ENCODE measurements at regions not wholly inside any gene's neighbourhood (a gene's known extent, or its start where the extent isn't known, plus 50 kb on each side); places are given as distances from the start of the nearest gene placed in this dataset.
A peak's percentile ranks its signal among the peaks of the same experiment; 100 is the strongest.

- DNase-seq (ENCODE audit: low spot score) = no peak
Measured at GRCh38 chr3:30263238-30263924, 343.0 kb upstream of the TGFBR2 start.

DNA sequence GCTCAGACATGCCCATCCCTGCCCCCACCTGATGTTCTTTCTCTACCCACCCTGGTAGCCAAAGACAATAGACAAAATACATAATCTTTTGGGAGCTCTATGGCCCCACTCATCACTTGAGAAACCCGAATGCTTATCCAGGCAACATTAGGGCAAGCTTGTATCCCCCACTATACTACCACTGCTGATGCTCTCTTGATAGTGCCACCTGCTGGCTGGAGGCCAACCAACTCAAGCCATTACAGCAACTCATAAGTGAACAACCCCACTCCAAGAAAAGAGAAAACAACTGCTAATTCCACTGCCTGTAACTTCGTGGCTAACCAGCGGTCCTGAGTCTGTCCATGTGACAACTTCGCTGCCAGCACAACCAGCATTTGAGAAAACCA lies 342.5 kb upstream of the TGFBR2 start:
- no peak for DNase-seq (ENCODE audit: low spot score)

- DNase-seq (ENCODE audit: low spot score) = no peak
Measured at GRCh38 chr3:30266524-30266923, 339.9 kb upstream of the TGFBR2 start.

DNA sequence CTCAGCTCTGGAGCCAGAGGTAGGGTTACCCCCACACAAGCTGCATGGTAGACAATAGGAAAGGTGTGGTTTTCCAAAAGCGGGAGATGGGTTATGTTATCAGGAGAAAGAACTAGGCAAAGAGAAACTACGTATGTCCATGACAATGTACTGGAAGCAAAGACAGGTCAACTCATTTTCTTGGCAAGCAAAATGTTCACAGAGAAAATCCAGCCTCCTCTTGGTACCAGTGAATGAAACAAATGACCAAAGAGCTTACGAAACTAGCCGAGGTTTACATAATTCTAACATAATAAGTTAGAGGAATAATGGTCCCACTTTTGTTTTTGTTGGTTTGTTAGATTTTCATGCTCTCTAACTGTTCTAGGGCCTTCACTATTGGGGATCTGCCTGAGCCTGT lies 338.1 kb upstream of the TGFBR2 start:
- DNase-seq (ENCODE audit: low spot score) = no peak

DNA sequence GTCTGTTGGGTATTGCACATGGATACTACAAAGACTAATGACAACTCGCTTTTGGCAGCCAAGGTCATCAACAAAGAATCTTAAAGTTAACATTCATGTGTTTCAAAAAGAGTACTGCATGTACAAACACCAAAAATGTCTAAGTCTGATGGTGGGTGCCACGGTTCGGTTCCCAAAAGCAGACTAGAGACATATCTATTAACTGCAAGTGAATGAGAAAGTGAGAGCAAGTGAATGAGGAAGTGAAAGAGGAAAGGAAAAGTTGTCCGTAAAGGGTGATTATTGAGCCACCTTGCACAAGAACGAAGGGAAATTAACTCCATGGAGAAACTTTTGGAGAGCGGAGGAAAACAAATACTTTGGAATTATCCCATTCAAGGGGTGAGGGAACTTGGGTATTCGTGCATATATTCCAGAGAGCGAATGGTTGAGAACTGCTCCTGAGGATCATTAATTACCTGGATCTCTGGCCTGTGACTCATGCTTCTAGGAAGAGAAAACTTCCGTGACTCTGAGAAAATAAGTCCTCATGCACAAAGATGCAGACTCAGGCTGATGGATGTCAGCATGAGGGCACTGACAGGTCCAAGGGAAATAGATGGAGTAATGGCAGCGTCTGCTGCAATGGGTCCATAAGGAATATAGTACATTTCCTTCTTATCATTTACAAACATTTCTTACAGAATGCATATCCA lies 336.5 kb upstream of the TGFBR2 start:
- DNase-seq (ENCODE audit: low spot score) = no peak

DNA sequence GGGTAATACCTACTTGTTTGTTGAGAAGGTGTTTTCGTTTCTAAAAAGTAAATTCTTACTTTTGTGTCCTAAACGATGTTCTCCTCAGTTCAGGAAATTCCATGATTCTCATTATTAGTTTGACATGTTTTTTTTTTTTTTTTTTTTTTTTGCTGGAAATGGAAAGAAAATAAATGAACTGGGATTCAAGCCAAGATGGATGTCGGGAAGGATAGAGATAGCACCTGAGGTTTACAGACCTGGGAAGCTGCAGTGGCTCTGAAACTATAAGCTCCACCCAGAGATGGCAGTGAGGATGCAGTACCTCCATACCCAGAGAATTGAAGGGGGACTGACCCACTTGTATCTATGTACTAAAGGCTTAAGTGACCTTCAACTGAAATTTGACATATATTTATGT lies 334.6 kb upstream of the TGFBR2 start:
- DNase-seq (ENCODE audit: low spot score) = no peak

GRCh38 chr3:30273304-30274072 lies 332.9 kb upstream of the TGFBR2 start:
- DNase-seq (ENCODE audit: low spot score) = peak; percentile 46

- no peak for DNase-seq (ENCODE audit: low spot score)
Measured at GRCh38 chr3:30277494-30277893, 328.9 kb upstream of the TGFBR2 start.

DNA sequence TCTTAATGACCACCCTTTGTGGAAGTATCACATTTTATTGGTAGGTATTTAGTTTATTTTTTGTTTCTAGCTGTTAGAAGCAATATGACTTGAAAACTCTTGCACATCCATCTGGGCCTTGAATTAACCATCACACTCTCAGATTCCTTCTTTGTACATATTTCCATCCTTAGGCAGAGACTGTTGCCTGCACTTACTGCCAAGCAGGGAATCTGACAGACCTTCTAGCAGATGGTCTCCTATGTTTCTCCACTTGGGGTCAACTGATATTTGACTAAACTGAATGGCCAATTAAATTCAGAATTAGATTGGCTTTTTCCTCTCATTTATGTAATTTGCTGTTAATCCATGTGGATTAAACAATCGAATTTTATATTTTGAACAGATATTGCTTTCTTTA lies 324.9 kb upstream of the TGFBR2 start:
- no peak for DNase-seq (ENCODE audit: low spot score)

GRCh38 chr3:30282154-30282696 lies 324.2 kb upstream of the TGFBR2 start:
- DNase-seq (ENCODE audit: low spot score) = peak; percentile 75

DNA sequence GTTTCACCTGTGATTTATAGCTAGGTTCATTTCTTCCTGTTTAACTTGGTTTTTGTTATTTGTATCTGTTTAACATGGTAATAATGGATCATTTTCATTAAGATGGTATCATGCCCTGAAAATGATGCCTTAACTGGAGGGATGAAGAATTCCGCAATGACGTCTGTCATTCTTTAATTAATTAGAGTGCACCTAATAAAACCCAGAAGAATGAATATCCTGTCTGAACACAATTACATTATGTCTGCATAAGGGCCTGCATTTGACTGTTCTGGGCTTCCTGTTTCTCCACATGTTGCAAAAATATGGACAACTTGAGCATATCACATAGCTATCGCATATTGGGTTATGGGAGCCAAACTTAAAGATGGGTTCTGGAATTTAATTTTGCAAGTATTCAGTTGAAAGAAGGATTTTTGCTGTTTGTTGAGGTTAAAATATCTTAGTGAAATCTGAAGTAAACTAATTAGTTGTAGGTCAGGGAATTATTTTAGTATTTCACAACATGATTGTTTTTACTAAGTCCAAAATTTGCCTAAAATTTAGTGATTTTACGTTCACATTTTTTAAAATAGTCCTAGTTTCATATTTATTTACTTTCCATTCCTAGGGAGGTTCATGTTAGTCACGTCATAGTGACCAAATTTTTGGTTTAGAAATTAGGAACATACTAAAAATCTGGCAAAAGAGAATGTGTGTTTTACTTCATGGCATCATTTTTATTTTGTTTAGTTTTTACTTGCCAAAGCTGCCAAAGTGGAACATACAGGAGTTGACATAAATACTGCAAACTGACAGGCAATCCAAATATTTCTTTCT lies 321.0 kb upstream of the TGFBR2 start:
- DNase-seq (ENCODE audit: low spot score) = no peak

- peak; percentile 28 for DNase-seq (ENCODE audit: low spot score)
Measured at GRCh38 chr3:30286007-30286669, 320.3 kb upstream of the TGFBR2 start.

GRCh38 chr3:30286811-30287210 lies 319.6 kb upstream of the TGFBR2 start:
- DNase-seq (ENCODE audit: low spot score) = no peak

- no peak for DNase-seq (ENCODE audit: low spot score)
Measured at GRCh38 chr3:30288830-30289229, 317.6 kb upstream of the TGFBR2 start.

GRCh38 chr3:30289324-30289723 lies 317.1 kb upstream of the TGFBR2 start:
- DNase-seq (ENCODE audit: low spot score) = no peak

DNA sequence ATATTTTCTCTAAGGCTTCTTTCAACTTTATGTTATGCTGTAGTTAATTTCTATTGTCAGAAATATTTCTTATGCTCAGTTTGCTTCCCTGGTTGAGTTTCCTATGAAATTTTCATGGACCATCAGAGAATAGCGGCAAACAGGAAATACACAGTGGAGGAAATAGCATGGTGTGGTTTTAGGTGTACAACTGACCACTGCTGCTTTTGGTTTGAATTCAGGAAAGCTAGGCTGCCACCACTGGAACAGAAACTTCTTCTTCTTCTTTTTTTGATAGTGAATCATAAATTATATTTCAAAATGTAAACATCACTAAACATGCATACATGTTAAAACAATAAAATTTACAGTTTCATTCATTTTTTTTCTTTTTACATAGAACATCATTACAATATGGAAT lies 316.6 kb upstream of the TGFBR2 start:
- no peak for DNase-seq (ENCODE audit: low spot score)

- DNase-seq (ENCODE audit: low spot score) = no peak
Measured at GRCh38 chr3:30290479-30290878, 315.9 kb upstream of the TGFBR2 start.

GRCh38 chr3:30292192-30292893 lies 314.1 kb upstream of the TGFBR2 start:
- no peak for DNase-seq (ENCODE audit: low spot score)

DNA sequence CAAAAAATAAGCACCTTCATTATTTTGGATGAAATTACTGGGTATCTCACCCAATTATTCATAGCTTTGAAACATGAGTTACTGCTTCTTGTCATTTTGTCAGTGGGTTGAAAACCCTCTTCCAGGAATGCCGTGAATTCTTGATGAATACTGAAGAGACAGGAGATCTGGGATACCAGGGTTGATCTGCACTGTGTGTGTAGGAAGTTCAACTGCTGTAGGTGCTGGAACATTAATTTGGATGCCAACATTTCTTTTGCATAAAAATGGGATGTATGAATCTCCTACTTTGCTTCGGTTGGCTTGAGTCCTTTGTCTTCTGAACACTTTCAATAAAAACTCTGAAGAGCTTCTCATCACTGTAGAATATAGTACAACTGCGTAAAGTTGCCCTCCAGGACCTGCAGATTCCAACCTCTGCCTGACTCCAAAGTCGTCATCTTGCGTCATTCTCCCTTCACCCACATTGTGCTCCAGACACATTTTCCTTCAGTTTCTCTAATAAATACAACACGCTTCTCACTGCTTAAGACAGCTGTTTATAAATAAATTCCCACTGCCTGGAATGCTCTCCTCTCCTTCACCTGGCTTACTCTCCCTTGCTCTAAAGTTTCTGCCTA lies 312.7 kb upstream of the TGFBR2 start:
- DNase-seq (ENCODE audit: low spot score) = no peak

- DNase-seq (ENCODE audit: low spot score) = no peak
Measured at GRCh38 chr3:30294241-30294667, 312.1 kb upstream of the TGFBR2 start.
